ENCODE measurements at regions not wholly inside any gene's neighbourhood (a gene's known extent, or its start where the extent isn't known, plus 50 kb on each side); places are given as distances from the start of the nearest gene placed in this dataset.

- H3K4me3 ChIP-seq (ENCODE audit: low read depth, low read length): no peak overlapping the region
- TF ChIP-seq, protein P1, sequence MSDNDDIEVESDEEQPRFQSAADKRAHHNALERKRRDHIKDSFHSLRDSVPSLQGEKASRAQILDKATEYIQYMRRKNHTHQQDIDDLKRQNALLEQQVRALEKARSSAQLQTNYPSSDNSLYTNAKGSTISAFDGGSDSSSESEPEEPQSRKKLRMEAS (IDR thresholded peaks at IDR 0.05; ENCODE audit: low read depth, low read length): no peak
- TF ChIP-seq MYC (IDR thresholded peaks at IDR 0.05; ENCODE audit: low read depth, low read length) (no peak), POLR2A (IDR thresholded peaks at IDR 0.05; ENCODE audit: extremely low read depth, insufficient read length) (no peak), CTCF (IDR thresholded peaks at IDR 0.05; ENCODE audit: low read depth, low read length) (no peak)
- DNase-seq (ENCODE audit: low read depth): no peak
Measured at GRCh38 chr2:213220967-213221603, 63.2 kb upstream of the SPAG16 start.

GRCh38 chr2:213221957-213222356, 62.3 kb upstream of the SPAG16 start:
- H3K4me3 ChIP-seq (ENCODE audit: low read depth, low read length): no peak overlapping the region
- no peak for TF ChIP-seq POLR2A (IDR thresholded peaks at IDR 0.05; ENCODE audit: extremely low read depth, insufficient read length)
- TF ChIP-seq MYC (IDR thresholded peaks at IDR 0.05; ENCODE audit: low read depth, low read length): no peak
- TF ChIP-seq CTCF (IDR thresholded peaks at IDR 0.05; ENCODE audit: low read depth, low read length): no peak
- TF ChIP-seq, protein P1 (IDR thresholded peaks at IDR 0.05; ENCODE audit: low read depth, low read length): no peak
- no peak for DNase-seq (ENCODE audit: low read depth)

GRCh38 chr2:213224366-213224765, 59.9 kb upstream of the SPAG16 start:
- DNase-seq (ENCODE audit: low read depth): no peak
- TF ChIP-seq MYC (IDR thresholded peaks at IDR 0.05; ENCODE audit: low read depth, low read length): no peak
- no peak for TF ChIP-seq CTCF (IDR thresholded peaks at IDR 0.05; ENCODE audit: low read depth, low read length)
- TF ChIP-seq POLR2A (IDR thresholded peaks at IDR 0.05; ENCODE audit: extremely low read depth, insufficient read length): no peak
- TF ChIP-seq, protein P1 (IDR thresholded peaks at IDR 0.05; ENCODE audit: low read depth, low read length): no peak
- no peak overlapping the region for H3K4me3 ChIP-seq (ENCODE audit: low read depth, low read length)

GRCh38 chr2:213225866-213226265, 58.4 kb upstream of the SPAG16 start:
- TF ChIP-seq MYC (IDR thresholded peaks at IDR 0.05; ENCODE audit: low read depth, low read length) (no peak), POLR2A (IDR thresholded peaks at IDR 0.05; ENCODE audit: extremely low read depth, insufficient read length) (no peak)
- H3K4me3 ChIP-seq (ENCODE audit: low read depth, low read length): no peak overlapping the region
- DNase-seq (ENCODE audit: low read depth): no peak

DNA sequence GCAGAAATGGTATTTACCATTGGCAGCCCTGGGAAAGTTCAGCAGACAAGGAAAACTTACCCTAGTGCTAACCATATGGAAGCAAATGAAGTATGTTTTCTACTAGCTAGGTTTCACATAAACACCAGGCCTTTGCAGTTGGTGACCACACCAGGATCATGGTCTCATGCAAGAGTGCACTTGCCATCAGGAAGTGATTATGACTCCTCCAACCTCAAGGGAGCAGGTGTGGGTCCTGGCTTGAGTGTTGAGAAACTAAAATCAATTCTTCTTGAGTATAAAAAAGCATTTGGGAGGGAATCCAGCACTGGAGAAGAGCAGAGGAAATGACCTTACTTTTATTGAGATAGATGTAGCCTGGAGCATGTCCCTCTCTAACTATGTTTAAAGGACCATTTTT, 56.8 kb upstream of the SPAG16 start:
- no peak overlapping the region for H3K4me3 ChIP-seq (ENCODE audit: low read depth, low read length)
- TF ChIP-seq MYC (IDR thresholded peaks at IDR 0.05; ENCODE audit: low read depth, low read length) (no peak), POLR2A (IDR thresholded peaks at IDR 0.05; ENCODE audit: extremely low read depth, insufficient read length) (no peak), CTCF (IDR thresholded peaks at IDR 0.05; ENCODE audit: low read depth, low read length) (no peak)
- TF ChIP-seq, protein P1 (IDR thresholded peaks at IDR 0.05; ENCODE audit: low read depth, low read length): no peak
- peak; percentile 56 for DNase-seq (ENCODE audit: low read depth)

GRCh38 chr2:213228638-213229037, 55.6 kb upstream of the SPAG16 start:
- TF ChIP-seq, protein P1 (IDR thresholded peaks at IDR 0.05; ENCODE audit: low read depth, low read length): no peak
- TF ChIP-seq MYC (IDR thresholded peaks at IDR 0.05; ENCODE audit: low read depth, low read length): no peak
- no peak for TF ChIP-seq CTCF (IDR thresholded peaks at IDR 0.05; ENCODE audit: low read depth, low read length)
- TF ChIP-seq POLR2A (IDR thresholded peaks at IDR 0.05; ENCODE audit: extremely low read depth, insufficient read length): no peak
- DNase-seq (ENCODE audit: low read depth): no peak
- no peak overlapping the region for H3K4me3 ChIP-seq (ENCODE audit: low read depth, low read length)
